ENCODE measurements at regions not wholly inside any gene's neighbourhood (a gene's known extent, or its start where the extent isn't known, plus 50 kb on each side); places are given as distances from the start of the nearest gene placed in this dataset.

DNA sequence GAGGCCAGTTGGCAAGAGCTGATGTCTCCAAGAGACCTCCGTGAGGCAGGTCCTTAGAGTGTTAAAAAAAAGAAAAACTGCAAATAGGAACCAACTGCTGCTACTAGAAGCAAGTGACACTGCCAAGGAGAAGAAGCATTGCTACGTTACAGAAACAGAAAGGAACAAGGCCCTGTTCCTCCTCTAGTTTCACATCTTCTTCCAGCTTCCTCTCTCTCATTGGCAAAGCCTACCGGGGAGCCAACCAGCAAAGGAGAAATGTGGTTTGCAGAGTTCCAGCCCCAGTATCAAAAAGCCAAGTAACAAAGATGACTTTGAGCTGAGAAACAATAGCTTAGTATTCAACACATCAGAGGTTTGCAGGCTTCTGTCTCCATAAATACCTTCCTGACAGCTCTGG is 145.9 kb downstream of the PRELID2 start:
- no peak overlapping the region for H3K4me3 ChIP-seq (ENCODE audit: control insufficient read depth, low read depth, low read length)
- DNase-seq (ENCODE audit: low read depth), result no peak
- TF ChIP-seq, protein P1, sequence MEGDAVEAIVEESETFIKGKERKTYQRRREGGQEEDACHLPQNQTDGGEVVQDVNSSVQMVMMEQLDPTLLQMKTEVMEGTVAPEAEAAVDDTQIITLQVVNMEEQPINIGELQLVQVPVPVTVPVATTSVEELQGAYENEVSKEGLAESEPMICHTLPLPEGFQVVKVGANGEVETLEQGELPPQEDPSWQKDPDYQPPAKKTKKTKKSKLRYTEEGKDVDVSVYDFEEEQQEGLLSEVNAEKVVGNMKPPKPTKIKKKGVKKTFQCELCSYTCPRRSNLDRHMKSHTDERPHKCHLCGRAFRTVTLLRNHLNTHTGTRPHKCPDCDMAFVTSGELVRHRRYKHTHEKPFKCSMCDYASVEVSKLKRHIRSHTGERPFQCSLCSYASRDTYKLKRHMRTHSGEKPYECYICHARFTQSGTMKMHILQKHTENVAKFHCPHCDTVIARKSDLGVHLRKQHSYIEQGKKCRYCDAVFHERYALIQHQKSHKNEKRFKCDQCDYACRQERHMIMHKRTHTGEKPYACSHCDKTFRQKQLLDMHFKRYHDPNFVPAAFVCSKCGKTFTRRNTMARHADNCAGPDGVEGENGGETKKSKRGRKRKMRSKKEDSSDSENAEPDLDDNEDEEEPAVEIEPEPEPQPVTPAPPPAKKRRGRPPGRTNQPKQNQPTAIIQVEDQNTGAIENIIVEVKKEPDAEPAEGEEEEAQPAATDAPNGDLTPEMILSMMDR (conservative IDR thresholded peaks at IDR 0.05; ENCODE audit: control insufficient read depth, insufficient read depth, low read depth, low read length), result no peak

DNA sequence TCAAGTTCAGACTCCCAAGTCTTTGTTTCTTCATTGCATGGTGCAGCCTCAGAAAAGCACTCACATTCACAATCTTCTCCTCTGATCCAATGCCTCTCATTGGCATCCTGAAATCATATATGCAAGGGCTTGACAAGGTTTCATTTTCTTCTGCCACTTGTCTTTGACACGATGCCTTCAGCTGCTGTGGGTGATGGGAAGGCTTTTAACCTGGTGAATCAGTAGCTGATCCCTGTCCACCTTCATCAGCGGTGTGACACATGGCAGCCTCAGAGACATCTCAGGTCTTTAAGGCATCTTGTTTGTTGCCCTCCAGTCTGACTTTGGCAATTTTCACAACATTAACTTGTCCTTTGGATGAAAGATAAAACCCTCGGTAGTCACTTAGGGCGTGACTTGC is 147.2 kb downstream of the PRELID2 start:
- no peak for DNase-seq (ENCODE audit: low read depth)
- TF ChIP-seq, protein P1 (conservative IDR thresholded peaks at IDR 0.05; ENCODE audit: control insufficient read depth, insufficient read depth, low read depth, low read length), result no peak
- H3K4me3 ChIP-seq (ENCODE audit: control insufficient read depth, low read depth, low read length), result no peak overlapping the region

DNA sequence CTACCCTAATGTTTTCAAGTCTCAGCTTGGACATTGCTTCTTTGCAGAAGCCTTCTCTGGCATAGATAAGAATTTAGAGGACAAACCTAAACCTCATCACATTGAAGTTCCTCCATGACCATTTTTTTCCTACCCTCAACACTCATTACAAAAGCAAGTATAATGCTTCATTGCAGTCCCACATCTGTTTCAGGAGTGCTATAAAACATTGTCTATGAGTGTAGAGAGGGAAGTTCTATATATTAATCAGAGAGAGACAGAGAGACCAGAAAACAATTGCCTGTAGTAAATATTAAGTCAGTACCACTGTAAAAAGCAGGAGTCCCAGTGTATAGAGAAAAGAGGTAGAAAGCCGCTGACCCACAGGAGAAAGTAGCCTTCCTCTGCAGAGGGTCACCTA is 149.7 kb downstream of the PRELID2 start:
- H3K4me3 ChIP-seq (ENCODE audit: control insufficient read depth, low read depth, low read length), result no peak overlapping the region
- DNase-seq (ENCODE audit: low read depth), result no peak
- TF ChIP-seq, protein P1 (conservative IDR thresholded peaks at IDR 0.05; ENCODE audit: control insufficient read depth, insufficient read depth, low read depth, low read length), result no peak

DNA sequence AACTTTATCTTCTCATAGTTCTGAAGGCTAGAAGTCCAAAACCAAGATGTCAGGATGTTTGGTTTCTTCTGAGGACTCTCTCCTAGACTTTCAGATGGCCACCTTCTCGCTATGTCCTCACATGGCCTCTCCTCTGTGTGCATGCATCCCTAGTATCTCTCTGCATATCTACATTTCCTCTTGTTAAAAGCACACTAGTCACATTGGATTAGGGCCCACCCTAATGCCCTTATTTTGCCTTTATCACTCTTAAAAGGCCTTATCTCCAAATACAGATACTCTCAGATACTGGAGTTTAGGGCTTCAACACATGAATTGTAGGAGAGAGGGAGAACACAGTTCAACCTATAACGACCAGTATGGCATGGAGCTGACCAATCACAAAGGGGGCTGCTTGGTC is 151.7 kb downstream of the PRELID2 start:
- TF ChIP-seq, protein P1 (conservative IDR thresholded peaks at IDR 0.05; ENCODE audit: control insufficient read depth, insufficient read depth, low read depth, low read length), result no peak
- no peak for DNase-seq (ENCODE audit: low read depth)
- H3K4me3 ChIP-seq (ENCODE audit: control insufficient read depth, low read depth, low read length), result no peak overlapping the region

DNA sequence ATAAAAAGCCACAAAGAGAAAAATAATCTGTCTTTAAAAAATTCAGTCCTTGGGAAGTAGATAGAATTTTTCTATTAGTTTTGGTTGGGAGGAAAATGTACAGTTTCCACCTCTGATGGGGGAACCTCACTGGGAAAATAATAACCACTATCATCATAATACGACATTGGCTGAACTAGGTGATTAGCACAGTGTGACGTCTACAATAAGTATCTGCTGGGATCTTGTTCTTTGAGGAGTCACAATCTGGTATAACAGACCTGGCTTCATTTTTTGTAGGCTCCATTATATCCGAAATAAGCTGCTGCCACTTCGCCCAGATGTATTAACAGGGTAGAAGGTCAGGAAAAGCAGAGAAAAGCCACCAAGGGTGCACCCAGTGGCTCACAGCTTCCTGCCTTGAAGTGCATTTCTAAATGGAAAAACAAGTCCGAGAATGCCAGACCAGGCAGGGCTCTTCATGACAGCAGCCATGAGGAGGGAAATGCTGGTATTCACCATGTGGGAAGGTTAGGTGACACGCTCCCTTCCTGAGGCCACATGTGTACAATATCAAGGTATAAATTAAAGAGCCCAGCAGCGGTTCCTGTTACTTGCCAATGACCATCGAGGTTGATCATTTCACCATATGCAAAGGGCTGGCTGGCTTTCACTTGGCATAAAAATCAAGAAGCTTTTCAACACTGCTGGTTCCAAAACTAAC is 152.8 kb downstream of the PRELID2 start:
- DNase-seq (ENCODE audit: low read depth), result no peak
- TF ChIP-seq, protein P1 (conservative IDR thresholded peaks at IDR 0.05; ENCODE audit: control insufficient read depth, insufficient read depth, low read depth, low read length), result no peak
- no peak overlapping the region for H3K4me3 ChIP-seq (ENCODE audit: control insufficient read depth, low read depth, low read length)

DNA sequence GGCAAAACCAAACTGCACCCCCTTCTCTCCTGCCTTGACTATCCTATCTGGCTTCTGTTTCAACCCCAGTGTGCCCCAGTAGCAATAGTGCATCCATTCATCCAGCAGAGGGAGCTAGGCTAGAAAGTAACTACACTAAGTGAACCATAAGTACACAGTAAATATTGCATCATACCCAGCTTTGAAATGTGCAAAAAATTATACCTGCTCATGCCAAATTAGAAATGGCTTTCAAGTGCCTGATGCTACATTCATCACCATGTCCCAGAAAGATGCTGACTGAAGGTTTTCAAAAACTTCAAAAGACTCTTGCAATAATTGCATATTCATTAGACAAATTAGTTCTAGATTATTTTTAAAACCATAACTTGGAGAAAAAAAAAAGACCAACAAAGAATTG is 153.5 kb downstream of the PRELID2 start:
- H3K4me3 ChIP-seq (ENCODE audit: control insufficient read depth, low read depth, low read length), result no peak overlapping the region
- peak; percentile 78 for DNase-seq (ENCODE audit: low read depth)
- TF ChIP-seq, protein P1 (conservative IDR thresholded peaks at IDR 0.05; ENCODE audit: control insufficient read depth, insufficient read depth, low read depth, low read length), result peak; percentile 91

DNA sequence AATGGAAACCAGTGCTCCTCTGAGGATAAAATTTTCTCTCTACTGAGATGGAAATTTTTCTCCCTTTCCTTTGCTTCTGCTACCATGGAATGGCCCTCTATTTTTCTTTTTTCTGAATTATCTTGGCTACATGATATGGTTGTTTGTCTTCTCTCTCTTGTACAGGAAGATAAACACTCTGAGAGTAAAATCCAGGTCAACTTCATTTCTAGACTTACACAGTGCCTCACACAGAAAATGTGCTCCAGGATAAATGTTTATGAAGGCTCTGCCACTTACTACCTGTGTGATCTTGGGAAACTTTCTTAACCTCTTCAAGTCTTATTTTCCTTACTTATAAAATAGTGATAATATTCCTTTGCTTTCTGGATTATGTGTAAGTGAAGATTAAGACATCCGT is 153.9 kb downstream of the PRELID2 start:
- TF ChIP-seq, protein P1 (conservative IDR thresholded peaks at IDR 0.05; ENCODE audit: control insufficient read depth, insufficient read depth, low read depth, low read length), result no peak
- DNase-seq (ENCODE audit: low read depth), result no peak
- H3K4me3 ChIP-seq (ENCODE audit: control insufficient read depth, low read depth, low read length), result no peak overlapping the region

All from fibroblast of mammary gland (primary cell).